ENCODE measurements at regions not wholly inside any gene's neighbourhood (a gene's known extent, or its start where the extent isn't known, plus 50 kb on each side); places are given as distances from the start of the nearest gene placed in this dataset.

DNA sequence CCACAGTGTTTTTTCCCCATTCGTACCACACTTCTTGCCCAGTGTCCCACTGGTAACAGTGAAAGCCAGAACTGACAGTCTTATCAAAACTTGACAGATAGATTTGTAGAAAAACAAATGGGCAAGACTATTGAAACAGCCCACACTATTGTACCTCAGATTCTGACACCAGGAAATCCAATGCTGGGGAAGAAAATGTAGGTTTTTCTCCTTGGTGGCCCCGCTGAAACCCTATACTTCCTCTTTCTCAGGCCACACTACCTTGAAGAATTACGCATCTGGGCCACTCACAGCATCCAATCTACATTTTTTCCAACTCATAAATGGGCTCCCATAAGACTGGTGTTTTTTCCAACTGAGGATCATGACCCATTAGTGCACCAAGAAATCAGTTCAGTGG lies 90.9 kb upstream of the HDDC2 start:
- H3K27ac ChIP-seq (ENCODE audit: low read length in 2 of 2), result no peak overlapping the region
- H3K4me2 ChIP-seq (replicated peaks; ENCODE audit: low read depth, low read length, poor library complexity, severe bottlenecking), result no peak overlapping the region
- CTCF ChIA-PET, result no interaction called here
- no peaks in the 10 kb centered on the region for H3K36me3 ChIP-seq (replicated peaks in 1 of 2; ENCODE audit: control extremely low read depth in 1 of 2, control insufficient read depth in 1 of 2, extremely low read depth in 1 of 2, insufficient read depth in 2 of 2, low read length in 1 of 2)
- H3K4me1 ChIP-seq (ENCODE audit: control insufficient read depth in 2 of 2, insufficient read depth in 2 of 2, low read length in 2 of 2), result peaks cover 4 to 6% of the 10 kb centered on the region in 2 donors
- peaks cover 19% of the 10 kb centered on the region for H3K27me3 Mint-ChIP-seq
- no peak overlapping the region for H2AFZ ChIP-seq (ENCODE audit: insufficient read depth, low read depth, low read length, poor library complexity, severe bottlenecking)
- H3K9me3 ChIP-seq (ENCODE audit: control extremely low read depth in 1 of 3, control insufficient read depth in 2 of 3, insufficient read depth in 1 of 3, low read length in 2 of 3), result no peaks in the 10 kb centered on the region
- H3K4me1 Mint-ChIP-seq, result peaks cover 13% of the 10 kb centered on the region
- no peak overlapping the region for H3K9ac ChIP-seq (ENCODE audit: low read length)
- POLR2A ChIA-PET, result no interaction called here
- H3K9me3 Mint-ChIP-seq (ENCODE audit: insufficient read depth), result no peaks in the 10 kb centered on the region
- no peak for TF ChIP-seq EZH2 (IDR thresholded peaks at IDR 0.05; ENCODE audit: borderline replicate concordance, insufficient read depth, low read depth, low read length, poor library complexity, severe bottlenecking)
- TF ChIP-seq, protein P1, sequence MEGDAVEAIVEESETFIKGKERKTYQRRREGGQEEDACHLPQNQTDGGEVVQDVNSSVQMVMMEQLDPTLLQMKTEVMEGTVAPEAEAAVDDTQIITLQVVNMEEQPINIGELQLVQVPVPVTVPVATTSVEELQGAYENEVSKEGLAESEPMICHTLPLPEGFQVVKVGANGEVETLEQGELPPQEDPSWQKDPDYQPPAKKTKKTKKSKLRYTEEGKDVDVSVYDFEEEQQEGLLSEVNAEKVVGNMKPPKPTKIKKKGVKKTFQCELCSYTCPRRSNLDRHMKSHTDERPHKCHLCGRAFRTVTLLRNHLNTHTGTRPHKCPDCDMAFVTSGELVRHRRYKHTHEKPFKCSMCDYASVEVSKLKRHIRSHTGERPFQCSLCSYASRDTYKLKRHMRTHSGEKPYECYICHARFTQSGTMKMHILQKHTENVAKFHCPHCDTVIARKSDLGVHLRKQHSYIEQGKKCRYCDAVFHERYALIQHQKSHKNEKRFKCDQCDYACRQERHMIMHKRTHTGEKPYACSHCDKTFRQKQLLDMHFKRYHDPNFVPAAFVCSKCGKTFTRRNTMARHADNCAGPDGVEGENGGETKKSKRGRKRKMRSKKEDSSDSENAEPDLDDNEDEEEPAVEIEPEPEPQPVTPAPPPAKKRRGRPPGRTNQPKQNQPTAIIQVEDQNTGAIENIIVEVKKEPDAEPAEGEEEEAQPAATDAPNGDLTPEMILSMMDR (IDR thresholded peaks at IDR 0.05), result no peak
- no peak overlapping the region for H3K27ac Mint-ChIP-seq
- DNase-seq, result peak; percentile 4
- intact Hi-C loops (cut with micrococcal nuclease), result no loop called here
- no peak for ATAC-seq (ENCODE audit: low read depth)
- H3K79me2 ChIP-seq (ENCODE audit: control insufficient read depth, insufficient read depth, low read length), result no peaks in the 10 kb centered on the region
- H3K4me3 Mint-ChIP-seq, result no peak overlapping the region
- 14% methylated on average over 2 of the region's 3 CpGs for WGBS (ENCODE audit: insufficient coverage)
- peaks cover 0 to 2% (median 0%) of the 10 kb centered on the region in 4 experiments for H3K27me3 ChIP-seq (replicated peaks in 1 of 4; ENCODE audit: control extremely low read depth in 1 of 4, control insufficient read depth in 3 of 4, insufficient read depth in 4 of 4, low read length in 3 of 4)
- H3K4me3 ChIP-seq (ENCODE audit: control extremely low read depth in 1 of 5, extremely low read depth in 1 of 5, insufficient read depth in 1 of 5, low read depth in 2 of 5, low read length in 4 of 5), result no peak overlapping the region
- no peaks in the 10 kb centered on the region for H4K20me1 ChIP-seq (ENCODE audit: control insufficient read depth, insufficient read depth, low read length, poor library complexity, severe bottlenecking)

DNA sequence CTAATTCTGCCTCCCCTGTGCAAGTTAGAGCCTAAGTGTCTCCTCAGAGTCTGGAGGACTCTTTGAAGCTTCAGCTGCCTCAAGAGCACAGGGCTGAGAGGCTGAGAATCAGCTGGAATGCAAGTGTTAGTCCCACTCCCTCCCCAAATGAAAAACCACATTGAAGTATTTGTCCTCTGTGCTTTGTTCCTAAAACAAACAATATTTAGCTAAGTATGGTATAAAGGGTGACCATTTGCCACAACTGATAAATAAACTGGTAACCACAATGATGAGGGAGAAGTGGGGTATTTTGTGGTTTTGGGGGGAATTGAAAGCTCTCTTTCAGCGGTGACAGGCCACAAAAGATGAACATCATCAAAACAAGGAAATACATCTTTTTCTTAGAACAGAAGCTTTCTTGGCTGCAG lies 91.7 kb upstream of the HDDC2 start:
- no peaks in the 10 kb centered on the region for H3K9me3 Mint-ChIP-seq (ENCODE audit: insufficient read depth)
- H3K9ac ChIP-seq (ENCODE audit: low read length), result no peak overlapping the region
- H3K27ac Mint-ChIP-seq, result no peak overlapping the region
- H3K27me3 ChIP-seq (replicated peaks in 1 of 4; ENCODE audit: control extremely low read depth in 1 of 4, control insufficient read depth in 3 of 4, insufficient read depth in 4 of 4, low read length in 3 of 4), result peaks cover 0 to 2% (median 0%) of the 10 kb centered on the region in 4 experiments
- H3K27ac ChIP-seq (ENCODE audit: low read length in 2 of 2), result no peak overlapping the region
- no peak overlapping the region for H2AFZ ChIP-seq (ENCODE audit: insufficient read depth, low read depth, low read length, poor library complexity, severe bottlenecking)
- H3K4me1 ChIP-seq (ENCODE audit: control insufficient read depth in 2 of 2, insufficient read depth in 2 of 2, low read length in 2 of 2), result peaks cover 4 to 6% of the 10 kb centered on the region in 2 donors
- ATAC-seq (ENCODE audit: low read depth) (no peak), DNase-seq (peak; percentile 10)
- intact Hi-C loops (cut with micrococcal nuclease), result no loop called here
- H3K36me3 ChIP-seq (replicated peaks in 1 of 2; ENCODE audit: control extremely low read depth in 1 of 2, control insufficient read depth in 1 of 2, extremely low read depth in 1 of 2, insufficient read depth in 2 of 2, low read length in 1 of 2), result no peaks in the 10 kb centered on the region
- TF ChIP-seq, protein P1 (IDR thresholded peaks at IDR 0.05), result no peak
- no peak for TF ChIP-seq EZH2 (IDR thresholded peaks at IDR 0.05; ENCODE audit: borderline replicate concordance, insufficient read depth, low read depth, low read length, poor library complexity, severe bottlenecking)
- no peaks in the 10 kb centered on the region for H4K20me1 ChIP-seq (ENCODE audit: control insufficient read depth, insufficient read depth, low read length, poor library complexity, severe bottlenecking)
- H3K4me3 ChIP-seq (ENCODE audit: control extremely low read depth in 1 of 5, extremely low read depth in 1 of 5, insufficient read depth in 1 of 5, low read depth in 2 of 5, low read length in 4 of 5), result no peak overlapping the region
- H3K4me3 Mint-ChIP-seq, result no peak overlapping the region
- POLR2A ChIA-PET, result no interaction called here
- peaks cover 13% of the 10 kb centered on the region for H3K4me1 Mint-ChIP-seq
- CTCF ChIA-PET, result no interaction called here
- no CpG with 5 or more reads among the region's 1 CpG for WGBS (ENCODE audit: insufficient coverage)
- H3K79me2 ChIP-seq (ENCODE audit: control insufficient read depth, insufficient read depth, low read length), result no peaks in the 10 kb centered on the region
- no peaks in the 10 kb centered on the region for H3K9me3 ChIP-seq (ENCODE audit: control extremely low read depth in 1 of 3, control insufficient read depth in 2 of 3, insufficient read depth in 1 of 3, low read length in 2 of 3)
- peaks cover 19% of the 10 kb centered on the region for H3K27me3 Mint-ChIP-seq
- no peak overlapping the region for H3K4me2 ChIP-seq (replicated peaks; ENCODE audit: low read depth, low read length, poor library complexity, severe bottlenecking)
